ENCODE measurements at regions not wholly inside any gene's neighbourhood (a gene's known extent, or its start where the extent isn't known, plus 50 kb on each side); places are given as distances from the start of the nearest gene placed in this dataset.

GRCh38 chr4:136112116-136112515 lies 1420.2 kb downstream of the PCDH18 start:
- TF ChIP-seq EP300 (IDR thresholded peaks at IDR 0.05), result no peak
- no peak for TF ChIP-seq POLR2AphosphoS5 (IDR thresholded peaks at IDR 0.05)
- no peak for TF ChIP-seq CTCF (IDR thresholded peaks at IDR 0.05)
- no peak for TF ChIP-seq POLR2A (IDR thresholded peaks at IDR 0.05)
- H3K36me3 ChIP-seq, result no peaks in the 10 kb centered on the region
- no peaks in the 10 kb centered on the region for H3K4me1 ChIP-seq
- H3K9me3 ChIP-seq, result no peaks in the 10 kb centered on the region
- H3K27me3 ChIP-seq, result no peaks in the 10 kb centered on the region
- no peak overlapping the region for H3K4me3 ChIP-seq
- H3K27ac ChIP-seq, result no peak overlapping the region
- intact Hi-C loops (cut with DNase I), result no loop called here
- 45 to 51% methylated on average over 1 of the region's 1 CpG for WGBS, 2 donors
- DNase-seq, result no peak

- H3K4me3 ChIP-seq, result no peak overlapping the region
- no peaks in the 10 kb centered on the region for H3K36me3 ChIP-seq
Observed at GRCh38 chr4:136106753-136107152, 1425.5 kb downstream of the PCDH18 start.

GRCh38 chr4:136103616-136104015 lies 1428.7 kb downstream of the PCDH18 start:
- TF ChIP-seq EP300 (IDR thresholded peaks at IDR 0.05) (no peak), CTCF (IDR thresholded peaks at IDR 0.05) (no peak), POLR2AphosphoS5 (IDR thresholded peaks at IDR 0.05) (no peak), POLR2A (IDR thresholded peaks at IDR 0.05) (no peak)
- 74 to 83% methylated on average over 4 of the region's 4 CpGs for WGBS, 2 donors
- Histone ChIP-seq H3K4me1 (no peaks in the 10 kb centered on the region), H3K36me3 (no peaks in the 10 kb centered on the region), H3K4me3 (no peak overlapping the region), H3K27me3 (no peaks in the 10 kb centered on the region), H3K9me3 (peaks cover 0 to 5% (median 0%) of the 10 kb centered on the region in 4 donors), H3K27ac (no peak overlapping the region)
- intact Hi-C loops (cut with DNase I), result no loop called here
- DNase-seq, result no peak

More at GRCh38 chr4:136106753-136107152, 1425.5 kb downstream of the PCDH18 start:
- H3K27me3 ChIP-seq, result no peaks in the 10 kb centered on the region
- no peaks in the 10 kb centered on the region for H3K4me1 ChIP-seq
- no peak for DNase-seq
- H3K9me3 ChIP-seq, result no peaks in the 10 kb centered on the region
- WGBS, 2 donors, result 30 to 62% methylated on average over 1 of the region's 1 CpG
- H3K27ac ChIP-seq, result no peak overlapping the region
- no peak for TF ChIP-seq POLR2A (IDR thresholded peaks at IDR 0.05)
- no peak for TF ChIP-seq EP300 (IDR thresholded peaks at IDR 0.05)
- no peak for TF ChIP-seq CTCF (IDR thresholded peaks at IDR 0.05)
- TF ChIP-seq POLR2AphosphoS5 (IDR thresholded peaks at IDR 0.05), result no peak
- intact Hi-C loops (cut with DNase I), result no loop called here

GRCh38 chr4:136097676-136098075 lies 1434.6 kb downstream of the PCDH18 start:
- H3K36me3 ChIP-seq, result no peaks in the 10 kb centered on the region
- H3K27me3 ChIP-seq, result no peaks in the 10 kb centered on the region
- 75 to 82% methylated on average over 4 of the region's 4 CpGs for WGBS, 2 donors
- DNase-seq, result no peak
- peaks cover 0 to 5% (median 0%) of the 10 kb centered on the region in 4 donors for H3K9me3 ChIP-seq
- intact Hi-C loops (cut with DNase I), result no loop called here
- H3K4me1 ChIP-seq, result no peaks in the 10 kb centered on the region
- H3K4me3 ChIP-seq, result no peak overlapping the region
- no peak for TF ChIP-seq POLR2A (IDR thresholded peaks at IDR 0.05)
- no peak for TF ChIP-seq EP300 (IDR thresholded peaks at IDR 0.05)
- TF ChIP-seq CTCF (IDR thresholded peaks at IDR 0.05), result no peak
- TF ChIP-seq POLR2AphosphoS5 (IDR thresholded peaks at IDR 0.05), result no peak
- H3K27ac ChIP-seq, result no peak overlapping the region

GRCh38 chr4:136088211-136088867 lies 1444.0 kb downstream of the PCDH18 start:
- intact Hi-C loops (cut with DNase I), result no loop called here
- DNase-seq, result no peak
- H3K4me3 ChIP-seq, result no peak overlapping the region
- 75 to 77% methylated on average over 4 of the region's 4 CpGs for WGBS, 2 donors
- H3K36me3 ChIP-seq, result no peaks in the 10 kb centered on the region
- H3K4me1 ChIP-seq, result no peaks in the 10 kb centered on the region
- H3K27ac ChIP-seq, result no peak overlapping the region
- no peaks in the 10 kb centered on the region for H3K9me3 ChIP-seq
- no peaks in the 10 kb centered on the region for H3K27me3 ChIP-seq
- no peak for TF ChIP-seq POLR2A (IDR thresholded peaks at IDR 0.05)
- no peak for TF ChIP-seq EP300 (IDR thresholded peaks at IDR 0.05)
